Glutamatergic neuron (in vitro differentiated cells): ENCODE measurements at regions not wholly inside any gene's neighbourhood (a gene's known extent, or its start where the extent isn't known, plus 50 kb on each side); places are given as distances from the start of the nearest gene placed in this dataset.

Source experiments
- DNase-seq: peaks from one replicate; pipeline ENCODE4 v3.0.0; 2022
- H3K27ac Mint-ChIP-seq: one replicate; pipeline ENCODE4 v1.8.0; 2020; ENCODE audit warnings: mild to moderate bottlenecking, mixed read lengths, inconsistent platforms; ENCODE audit not compliant: unreplicated experiment
- H3K27me3 Mint-ChIP-seq: one replicate; pipeline ENCODE4 v1.8.0; 2020; ENCODE audit warnings: mild to moderate bottlenecking, moderate library complexity, mixed read lengths, inconsistent platforms; ENCODE audit not compliant: unreplicated experiment
- H3K36me3 Mint-ChIP-seq: one replicate; pipeline ENCODE4 v1.8.0; 2020; ENCODE audit warnings: mild to moderate bottlenecking, mixed read lengths, inconsistent platforms; ENCODE audit not compliant: unreplicated experiment
- H3K4me1 Mint-ChIP-seq: one replicate; pipeline ENCODE4 v1.8.0; 2020; ENCODE audit warnings: mild to moderate bottlenecking, low read depth, mixed read lengths, inconsistent platforms; ENCODE audit not compliant: unreplicated experiment
- H3K4me3 Mint-ChIP-seq: one replicate; pipeline ENCODE4 v1.8.0; 2020; ENCODE audit warnings: mild to moderate bottlenecking, mixed read lengths, inconsistent platforms; ENCODE audit not compliant: unreplicated experiment
- H3K9me3 Mint-ChIP-seq: one replicate; pipeline ENCODE4 v1.8.0; 2020; ENCODE audit warnings: mild to moderate bottlenecking, moderate library complexity, mixed read lengths, inconsistent platforms; ENCODE audit not compliant: unreplicated experiment
- TF ChIP-seq, protein P1 (sequence below): fragments of 200-600 bp; sonication (generic); IDR thresholded peaks from one replicate; pipeline ENCODE4 v1.5.0; 2021; ENCODE audit not compliant: partially characterized antibody, unreplicated experiment

- Mint-ChIP-seq H3K27ac (no peak overlapping the region), H3K4me1 (no peaks in the 10 kb centered on the region), H3K4me3 (no peak overlapping the region), H3K27me3 (no peaks in the 10 kb centered on the region), H3K36me3 (peaks cover 6% of the 10 kb centered on the region), H3K9me3 (no peaks in the 10 kb centered on the region)
- no peak for DNase-seq
- TF ChIP-seq, protein P1, sequence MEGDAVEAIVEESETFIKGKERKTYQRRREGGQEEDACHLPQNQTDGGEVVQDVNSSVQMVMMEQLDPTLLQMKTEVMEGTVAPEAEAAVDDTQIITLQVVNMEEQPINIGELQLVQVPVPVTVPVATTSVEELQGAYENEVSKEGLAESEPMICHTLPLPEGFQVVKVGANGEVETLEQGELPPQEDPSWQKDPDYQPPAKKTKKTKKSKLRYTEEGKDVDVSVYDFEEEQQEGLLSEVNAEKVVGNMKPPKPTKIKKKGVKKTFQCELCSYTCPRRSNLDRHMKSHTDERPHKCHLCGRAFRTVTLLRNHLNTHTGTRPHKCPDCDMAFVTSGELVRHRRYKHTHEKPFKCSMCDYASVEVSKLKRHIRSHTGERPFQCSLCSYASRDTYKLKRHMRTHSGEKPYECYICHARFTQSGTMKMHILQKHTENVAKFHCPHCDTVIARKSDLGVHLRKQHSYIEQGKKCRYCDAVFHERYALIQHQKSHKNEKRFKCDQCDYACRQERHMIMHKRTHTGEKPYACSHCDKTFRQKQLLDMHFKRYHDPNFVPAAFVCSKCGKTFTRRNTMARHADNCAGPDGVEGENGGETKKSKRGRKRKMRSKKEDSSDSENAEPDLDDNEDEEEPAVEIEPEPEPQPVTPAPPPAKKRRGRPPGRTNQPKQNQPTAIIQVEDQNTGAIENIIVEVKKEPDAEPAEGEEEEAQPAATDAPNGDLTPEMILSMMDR = no peak
These were observed 1487.3 kb downstream of the PCDH7 start for GRCh38 chr4:32207456-32207855.

GRCh38 chr4:32215277-32215676 lies 1495.1 kb downstream of the PCDH7 start:
- no peaks in the 10 kb centered on the region for H3K4me1 Mint-ChIP-seq
- H3K4me3 Mint-ChIP-seq = no peak overlapping the region
- no peak overlapping the region for H3K27ac Mint-ChIP-seq
- H3K27me3 Mint-ChIP-seq = no peaks in the 10 kb centered on the region
- no peaks in the 10 kb centered on the region for H3K36me3 Mint-ChIP-seq
- TF ChIP-seq, protein P1 = no peak
- H3K9me3 Mint-ChIP-seq = no peaks in the 10 kb centered on the region
- DNase-seq = no peak

DNA sequence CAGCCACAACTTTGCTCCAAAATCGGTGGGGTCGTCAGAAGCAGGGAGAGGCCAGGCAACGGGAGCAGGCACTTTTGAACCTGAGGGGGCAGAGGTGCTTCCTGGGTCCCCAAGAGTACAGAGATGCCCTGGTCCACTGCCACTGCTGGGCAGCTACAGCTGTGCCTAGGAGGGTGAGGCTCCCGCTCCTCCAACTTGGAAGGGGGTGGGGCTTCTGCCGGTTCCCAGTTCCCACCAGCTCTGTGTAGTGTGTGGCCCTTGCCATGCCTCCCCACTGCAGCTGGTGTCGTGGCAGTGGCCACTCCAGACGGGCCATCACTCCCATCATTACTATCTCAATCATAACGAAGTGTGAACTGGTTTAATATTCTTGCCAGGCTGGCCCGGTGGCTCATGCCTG lies 1496.3 kb downstream of the PCDH7 start:
- TF ChIP-seq, protein P1 = no peak
- no peak overlapping the region for H3K4me3 Mint-ChIP-seq
- H3K27ac Mint-ChIP-seq = no peak overlapping the region
- H3K36me3 Mint-ChIP-seq = no peaks in the 10 kb centered on the region
- no peaks in the 10 kb centered on the region for H3K4me1 Mint-ChIP-seq
- DNase-seq = no peak
- H3K9me3 Mint-ChIP-seq = no peaks in the 10 kb centered on the region
- H3K27me3 Mint-ChIP-seq = no peaks in the 10 kb centered on the region

GRCh38 chr4:32219306-32220075 lies 1499.3 kb downstream of the PCDH7 start:
- Mint-ChIP-seq H3K36me3 (no peaks in the 10 kb centered on the region), H3K4me1 (no peaks in the 10 kb centered on the region), H3K9me3 (no peaks in the 10 kb centered on the region), H3K27ac (no peak overlapping the region), H3K27me3 (no peaks in the 10 kb centered on the region), H3K4me3 (no peak overlapping the region)
- DNase-seq = no peak
- TF ChIP-seq, protein P1 = no peak

GRCh38 chr4:32226204-32226603 lies 1506.0 kb downstream of the PCDH7 start:
- TF ChIP-seq, protein P1 = no peak
- no peaks in the 10 kb centered on the region for H3K4me1 Mint-ChIP-seq
- H3K36me3 Mint-ChIP-seq = no peaks in the 10 kb centered on the region
- H3K27ac Mint-ChIP-seq = no peak overlapping the region
- no peak overlapping the region for H3K4me3 Mint-ChIP-seq
- no peak for DNase-seq
- H3K27me3 Mint-ChIP-seq = no peaks in the 10 kb centered on the region
- no peaks in the 10 kb centered on the region for H3K9me3 Mint-ChIP-seq
